Left lobe of liver (tissue), 2 donors: ENCODE measurements at regions not wholly inside any gene's neighbourhood (a gene's known extent, or its start where the extent isn't known, plus 50 kb on each side); places are given as distances from the start of the nearest gene placed in this dataset.
A peak's percentile ranks its signal among the peaks of the same experiment; 100 is the strongest.

ENCODE experiments used
- ATAC-seq: fragments of 200-7000 bp; cut with Tn5 transposase; one replicate; pipeline ENCODE4 v1.9.1; 2020; ENCODE audit warnings: mild to moderate bottlenecking, moderate library complexity
- DNase-seq: peaks from one replicate; pipeline ENCODE4 v3.0.0-alpha.2; 2020; ENCODE audit warnings: low spot score
- donor health status: DM: no; HTN: no; CAD: no; lungs with moderate emphysema.
- donor health status: DM: no; HTN: yes; CAD: no.

GRCh38 chr15:62459875-62460274 lies 294.8 kb upstream of the C2CD4B start:
- DNase-seq, result no peak
- ATAC-seq, result no peak

GRCh38 chr15:62462268-62462667 lies 297.2 kb upstream of the C2CD4B start:
- ATAC-seq (no peak), DNase-seq (no peak)

- ATAC-seq (no peak), DNase-seq (no peak)
Observed at GRCh38 chr15:62462721-62463120, 297.6 kb upstream of the C2CD4B start.

- no peak for ATAC-seq
- no peak for DNase-seq
Observed at GRCh38 chr15:62464705-62465104, 299.6 kb upstream of the C2CD4B start.

- ATAC-seq (no peak), DNase-seq (no peak)
Observed at GRCh38 chr15:62465173-62465572, 300.1 kb upstream of the C2CD4B start.

- ATAC-seq (no peak), DNase-seq (no peak)
Observed at GRCh38 chr15:62469478-62469873, 304.4 kb upstream of the C2CD4B start.

GRCh38 chr15:62469874-62470688 lies 305.0 kb upstream of the C2CD4B start:
- DNase-seq (no peak), ATAC-seq (no peak)

- no peak for ATAC-seq
- DNase-seq, result no peak
Observed at GRCh38 chr15:62472616-62473299, 307.7 kb upstream of the C2CD4B start.

GRCh38 chr15:62474021-62474770 lies 309.1 kb upstream of the C2CD4B start:
- ATAC-seq (no peak), DNase-seq (no peak)

- ATAC-seq, result no peak
Observed at GRCh38 chr15:62474771-62475124, 309.7 kb upstream of the C2CD4B start.

GRCh38 chr15:62475591-62475990 lies 310.5 kb upstream of the C2CD4B start:
- no peak for ATAC-seq

More at GRCh38 chr15:62474771-62475124, 309.7 kb upstream of the C2CD4B start:
- DNase-seq, result no peak

GRCh38 chr15:62476163-62476562 lies 311.1 kb upstream of the C2CD4B start:
- ATAC-seq (no peak), DNase-seq (no peak)

More at GRCh38 chr15:62475591-62475990, 310.5 kb upstream of the C2CD4B start:
- DNase-seq, result no peak

GRCh38 chr15:62477929-62478328 lies 312.8 kb upstream of the C2CD4B start:
- DNase-seq (no peak), ATAC-seq (no peak)

- DNase-seq (no peak), ATAC-seq (no peak)
Observed at GRCh38 chr15:62482785-62483429, 317.8 kb upstream of the C2CD4B start.

- DNase-seq (no peak), ATAC-seq (no peak)
Observed at GRCh38 chr15:62483814-62484213, 318.7 kb upstream of the C2CD4B start.

GRCh38 chr15:62485170-62485720 lies 320.2 kb upstream of the C2CD4B start:
- ATAC-seq, result peak; percentile 49
- DNase-seq, result no peak

GRCh38 chr15:62486041-62486440 lies 321.0 kb upstream of the C2CD4B start:
- ATAC-seq (no peak), DNase-seq (no peak)

GRCh38 chr15:62488387-62488786 lies 323.3 kb upstream of the C2CD4B start:
- DNase-seq (no peak), ATAC-seq (no peak)

GRCh38 chr15:62491642-62492041 lies 326.6 kb upstream of the C2CD4B start:
- DNase-seq (no peak), ATAC-seq (no peak)

- ATAC-seq (no peak), DNase-seq (no peak)
Observed at GRCh38 chr15:62492900-62493299, 327.8 kb upstream of the C2CD4B start.

- ATAC-seq (no peak), DNase-seq (no peak)
Observed at GRCh38 chr15:62494197-62494596, 329.1 kb upstream of the C2CD4B start.
